Endodermal cell (in vitro differentiated cells): ENCODE measurements at regions not wholly inside any gene's neighbourhood (a gene's known extent, or its start where the extent isn't known, plus 50 kb on each side); places are given as distances from the start of the nearest gene placed in this dataset.

Experiments used
- DNase-seq: peaks from one replicate; pipeline ENCODE4 v3.0.0-alpha.2; 2017
- H3K27ac ChIP-seq: 2 replicates; pipeline ENCODE4 v1.5.1; 2013; ENCODE audit warnings: mild to moderate bottlenecking, low read depth, low read length, moderate library complexity
- H3K27me3 ChIP-seq: 2 replicates; pipeline ENCODE4 v1.6.1; 2013; ENCODE audit warnings: mild to moderate bottlenecking, low read length, moderate library complexity; ENCODE audit not compliant: insufficient read depth, control insufficient read depth, poor library complexity, severe bottlenecking
- H3K36me3 ChIP-seq: 2 replicates; pipeline ENCODE4 v1.7.0; 2013; ENCODE audit warnings: mild to moderate bottlenecking, low read length, moderate library complexity; ENCODE audit not compliant: control insufficient read depth, insufficient read depth
- H3K4me1 ChIP-seq: one replicate; pipeline ENCODE4 v1.7.0; 2013; ENCODE audit warnings: low read length; ENCODE audit not compliant: control insufficient read depth, insufficient read depth
- H3K4me3 ChIP-seq: 2 replicates; pipeline ENCODE4 v1.5.1; 2013; ENCODE audit warnings: mild to moderate bottlenecking, low read length, moderate library complexity
- H3K9ac ChIP-seq: 2 replicates; pipeline ENCODE4 v1.6.1; 2013; ENCODE audit warnings: mild to moderate bottlenecking, low read length, moderate library complexity; ENCODE audit not compliant: poor library complexity, severe bottlenecking; ENCODE audit errors: extremely low read depth
- H3K9me3 ChIP-seq: 2 replicates; pipeline ENCODE4 v1.6.1; 2013; ENCODE audit warnings: mild to moderate bottlenecking, low read length, moderate library complexity; ENCODE audit not compliant: control insufficient read depth
- H3K27ac Mint-ChIP-seq: 2 replicates; pipeline ENCODE4 v1.8.0; 2020; ENCODE audit warnings: mixed read lengths
- H3K27me3 Mint-ChIP-seq: 2 replicates; pipeline ENCODE4 v1.8.0; 2021; ENCODE audit warnings: mild to moderate bottlenecking, mixed read lengths; ENCODE audit not compliant: insufficient read depth
- H3K36me3 Mint-ChIP-seq: 2 replicates; pipeline ENCODE4 v1.8.0; 2020; ENCODE audit warnings: low read depth, mixed read lengths
- H3K4me1 Mint-ChIP-seq: 2 replicates; pipeline ENCODE4 v1.8.0; 2020; ENCODE audit warnings: mixed read lengths
- H3K4me3 Mint-ChIP-seq: 2 replicates; pipeline ENCODE4 v1.8.0; 2020; ENCODE audit warnings: mild to moderate bottlenecking, moderate library complexity, mixed read lengths
- H3K9me3 Mint-ChIP-seq: 2 replicates; pipeline ENCODE4 v1.8.0; 2020; ENCODE audit warnings: mild to moderate bottlenecking, mixed read lengths
- WGBS, 2 experiments: methylation state at CpG; one replicate each; pipeline versions ENCODE4 v1.1.5 to v1.1.7; 2013; ENCODE audit warnings: missing lambda C conversion rate in 2 of 2, mixed read lengths in 1 of 2; ENCODE audit not compliant: insufficient coverage in 1 of 2, insufficient read length in 1 of 2; 5-methylcytosine and 5-hydroxymethylcytosine counted together
- TF ChIP-seq, protein P1 (sequence below): fragments of 200-600 bp; sonication (generic); conservative IDR thresholded peaks from 2 replicates; pipeline ENCODE4 v1.5.0; 2021; ENCODE audit warnings: antibody characterized with exemption, mild to moderate bottlenecking

GRCh38 chr4:132513491-132513890, 635.6 kb upstream of the PCDH10 start:
- TF ChIP-seq, protein P1, sequence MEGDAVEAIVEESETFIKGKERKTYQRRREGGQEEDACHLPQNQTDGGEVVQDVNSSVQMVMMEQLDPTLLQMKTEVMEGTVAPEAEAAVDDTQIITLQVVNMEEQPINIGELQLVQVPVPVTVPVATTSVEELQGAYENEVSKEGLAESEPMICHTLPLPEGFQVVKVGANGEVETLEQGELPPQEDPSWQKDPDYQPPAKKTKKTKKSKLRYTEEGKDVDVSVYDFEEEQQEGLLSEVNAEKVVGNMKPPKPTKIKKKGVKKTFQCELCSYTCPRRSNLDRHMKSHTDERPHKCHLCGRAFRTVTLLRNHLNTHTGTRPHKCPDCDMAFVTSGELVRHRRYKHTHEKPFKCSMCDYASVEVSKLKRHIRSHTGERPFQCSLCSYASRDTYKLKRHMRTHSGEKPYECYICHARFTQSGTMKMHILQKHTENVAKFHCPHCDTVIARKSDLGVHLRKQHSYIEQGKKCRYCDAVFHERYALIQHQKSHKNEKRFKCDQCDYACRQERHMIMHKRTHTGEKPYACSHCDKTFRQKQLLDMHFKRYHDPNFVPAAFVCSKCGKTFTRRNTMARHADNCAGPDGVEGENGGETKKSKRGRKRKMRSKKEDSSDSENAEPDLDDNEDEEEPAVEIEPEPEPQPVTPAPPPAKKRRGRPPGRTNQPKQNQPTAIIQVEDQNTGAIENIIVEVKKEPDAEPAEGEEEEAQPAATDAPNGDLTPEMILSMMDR: no peak
- H3K27ac Mint-ChIP-seq: peak overlapping the region; percentile 26
- 46 to 48% methylated on average over 2 of the region's 2 CpGs for WGBS, 2 experiments
- no peaks in the 10 kb centered on the region for H3K36me3 Mint-ChIP-seq
- H3K4me3 Mint-ChIP-seq: no peak overlapping the region
- H3K9me3 ChIP-seq: no peaks in the 10 kb centered on the region
- DNase-seq: peak; percentile 38
- H3K27me3 Mint-ChIP-seq: no peaks in the 10 kb centered on the region
- H3K4me3 ChIP-seq: no peak overlapping the region
- H3K4me1 Mint-ChIP-seq: peaks cover 24% of the 10 kb centered on the region
- H3K27me3 ChIP-seq: no peaks in the 10 kb centered on the region
- peaks cover 4% of the 10 kb centered on the region for H3K4me1 ChIP-seq
- H3K9ac ChIP-seq: no peak overlapping the region
- no peaks in the 10 kb centered on the region for H3K9me3 Mint-ChIP-seq
- H3K36me3 ChIP-seq: no peaks in the 10 kb centered on the region
- H3K27ac ChIP-seq: no peak overlapping the region

DNA sequence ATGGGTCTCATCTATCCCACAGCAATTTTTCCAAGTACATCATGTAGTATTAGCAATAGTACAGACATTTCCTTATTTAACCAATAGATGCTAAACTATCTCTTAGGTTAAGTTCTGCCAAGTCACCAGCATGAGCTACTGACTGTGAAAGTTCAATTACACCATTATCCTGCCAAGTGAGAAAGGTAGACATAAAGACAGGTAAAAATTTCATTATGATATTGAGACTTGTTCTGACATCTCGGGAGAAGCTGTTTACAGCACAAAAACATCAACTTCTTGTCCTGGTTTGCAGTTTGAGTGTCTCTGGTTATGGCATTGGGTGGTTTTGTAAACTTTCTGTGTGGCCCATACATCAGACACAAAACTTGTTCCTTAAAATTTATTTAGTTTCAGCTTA, 622.4 kb upstream of the PCDH10 start:
- Mint-ChIP-seq H3K4me1 (no peaks in the 10 kb centered on the region), H3K27ac (no peak overlapping the region), H3K27me3 (no peaks in the 10 kb centered on the region), H3K36me3 (no peaks in the 10 kb centered on the region), H3K4me3 (no peak overlapping the region), H3K9me3 (no peaks in the 10 kb centered on the region)
- WGBS, 2 experiments: 100% methylated on average over 1 of the region's 1 CpG; no CpG with 5 or more reads in 1 of the 2 experiments
- TF ChIP-seq, protein P1: no peak
- Histone ChIP-seq H3K36me3 (no peaks in the 10 kb centered on the region), H3K4me1 (no peaks in the 10 kb centered on the region), H3K4me3 (no peak overlapping the region), H3K9ac (no peak overlapping the region), H3K27ac (no peak overlapping the region), H3K9me3 (no peaks in the 10 kb centered on the region), H3K27me3 (no peaks in the 10 kb centered on the region)
- DNase-seq: no peak

GRCh38 chr4:132527817-132528216, 621.3 kb upstream of the PCDH10 start:
- H3K27ac Mint-ChIP-seq: no peak overlapping the region
- Histone ChIP-seq H3K36me3 (no peaks in the 10 kb centered on the region), H3K9ac (no peak overlapping the region), H3K27me3 (no peaks in the 10 kb centered on the region), H3K4me1 (no peaks in the 10 kb centered on the region), H3K9me3 (no peaks in the 10 kb centered on the region), H3K27ac (no peak overlapping the region), H3K4me3 (no peak overlapping the region)
- no peaks in the 10 kb centered on the region for H3K9me3 Mint-ChIP-seq
- no peaks in the 10 kb centered on the region for H3K36me3 Mint-ChIP-seq
- no peak for DNase-seq
- no peak overlapping the region for H3K4me3 Mint-ChIP-seq
- H3K4me1 Mint-ChIP-seq: no peaks in the 10 kb centered on the region
- TF ChIP-seq, protein P1: no peak
- WGBS, 2 experiments: no CpG with 5 or more reads among the region's 1 CpG
- H3K27me3 Mint-ChIP-seq: no peaks in the 10 kb centered on the region
